Stimulated activated CD4-positive, alpha-beta T cell treated with anti-CD3 and anti-CD28 coated beads, Interleukin-4, amount 100 ng/mL, for 48 hours (primary cell): ENCODE measurements at regions not wholly inside any gene's neighbourhood (a gene's known extent, or its start where the extent isn't known, plus 50 kb on each side); places are given as distances from the start of the nearest gene placed in this dataset.

Experiments
- DNase-seq, 2 donors: peaks; one replicate each; pipeline ENCODE4 v3.0.0-alpha.2; 2020; ENCODE audit warnings: low read depth in 2 of 2

- DNase-seq: no peak
Observed at GRCh38 chr2:198231562-198231961, 427.2 kb downstream of the PLCL1 start.

GRCh38 chr2:198220763-198221610 is 416.6 kb downstream of the PLCL1 start:
- DNase-seq: no peak

DNA sequence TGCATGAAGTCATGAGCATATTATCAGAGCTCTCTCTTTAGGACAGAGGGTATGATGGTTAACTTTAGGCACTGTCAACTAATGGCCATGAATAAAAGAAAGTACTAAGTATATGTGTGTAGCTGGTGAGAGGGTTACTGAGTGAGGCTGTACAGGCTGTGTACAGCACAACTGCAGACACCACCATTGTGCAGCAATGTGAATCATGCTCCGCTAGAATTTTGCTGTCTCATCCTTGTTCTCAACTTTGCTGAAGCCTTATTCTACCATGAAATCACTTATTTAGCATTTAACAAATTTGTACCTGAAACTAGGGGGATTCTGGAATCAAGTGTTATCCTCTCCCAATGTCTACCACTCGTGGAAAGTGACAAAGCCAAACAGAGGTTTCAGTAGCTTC is 414.9 kb downstream of the PLCL1 start:
- DNase-seq: no peak

DNA sequence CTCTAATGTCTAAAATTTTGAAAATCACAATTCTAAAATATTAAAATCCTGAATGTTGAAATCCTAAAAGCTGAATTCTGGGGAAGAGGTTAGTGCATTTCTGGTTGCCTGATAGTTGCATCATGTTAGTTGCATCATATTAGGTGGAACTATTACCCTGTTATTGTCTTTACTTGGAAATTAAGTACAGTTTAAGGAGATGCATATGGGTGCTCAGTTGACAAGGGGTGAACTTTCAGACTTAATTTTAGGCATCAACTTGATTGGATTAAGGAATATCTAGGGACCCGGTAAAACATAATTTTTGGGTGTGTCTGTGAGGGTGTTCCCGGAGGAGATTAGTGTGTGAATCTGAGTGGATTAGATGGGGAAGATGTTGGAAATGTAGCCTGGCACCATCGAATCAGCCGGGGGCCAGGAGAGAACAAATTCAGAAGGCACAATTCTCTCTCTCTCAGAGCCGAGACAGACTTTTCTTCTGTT is 409.8 kb downstream of the PLCL1 start:
- no peak for DNase-seq

DNA sequence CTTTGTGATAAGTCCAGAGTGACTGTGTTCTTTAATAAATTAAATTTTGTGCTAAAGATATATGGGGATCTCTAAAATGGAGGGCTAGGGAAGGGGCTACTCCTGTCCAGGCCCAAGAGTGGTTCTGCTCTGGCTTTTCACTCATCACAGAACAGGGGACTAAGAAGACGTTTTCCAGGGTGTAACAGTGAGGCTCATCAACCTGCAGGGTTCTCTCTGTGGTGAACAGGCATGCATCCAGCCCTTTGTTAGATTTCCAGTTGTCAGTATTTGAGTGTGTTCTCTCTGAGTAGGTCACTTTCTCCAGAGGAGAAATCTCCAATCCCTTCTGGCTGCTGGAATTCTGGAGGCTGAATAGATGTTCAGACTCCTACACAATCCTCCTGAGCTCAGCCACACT is 408.9 kb downstream of the PLCL1 start:
- DNase-seq: no peak

DNA sequence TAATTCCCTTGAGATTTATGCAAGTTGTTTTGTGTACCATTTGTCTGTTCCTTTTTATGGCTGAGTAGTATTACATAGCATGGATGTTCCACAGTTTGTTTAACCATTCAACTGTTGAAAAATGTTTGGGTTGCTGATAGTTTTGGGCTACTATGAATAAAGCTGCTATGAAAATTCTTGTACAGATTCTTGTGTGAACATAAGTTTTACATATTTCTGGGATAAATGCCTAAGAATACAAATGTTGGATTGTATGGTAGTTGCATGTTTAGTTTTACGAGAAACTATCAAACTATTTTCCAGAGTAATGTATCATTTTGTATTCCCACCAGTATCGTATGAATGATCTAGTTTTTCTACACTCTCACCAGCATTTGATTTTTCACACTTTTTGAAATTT is 407.3 kb downstream of the PLCL1 start:
- no peak for DNase-seq

- no peak for DNase-seq
Observed at GRCh38 chr2:198203336-198204069, 399.1 kb downstream of the PLCL1 start.
